Suprapubic skin (tissue), 2 donors: ENCODE measurements at regions not wholly inside any gene's neighbourhood (a gene's known extent, or its start where the extent isn't known, plus 50 kb on each side); places are given as distances from the start of the nearest gene placed in this dataset.

ENCODE experiments used
- EP300 ChIP-seq: sonication (generic); formaldehyde crosslinking; IDR thresholded peaks from one replicate; pipeline ENCODE4 v1.6.1; 2017; ENCODE audit warnings: antibody characterized with exemption
- POLR2A ChIP-seq, 2 donors: fragments of 450-650 bp; IDR thresholded peaks; one replicate each; pipeline ENCODE4 v1.6.1; 2017; ENCODE audit warnings: antibody characterized with exemption in 2 of 2, mild to moderate bottlenecking in 2 of 2, moderate library complexity in 2 of 2

DNA sequence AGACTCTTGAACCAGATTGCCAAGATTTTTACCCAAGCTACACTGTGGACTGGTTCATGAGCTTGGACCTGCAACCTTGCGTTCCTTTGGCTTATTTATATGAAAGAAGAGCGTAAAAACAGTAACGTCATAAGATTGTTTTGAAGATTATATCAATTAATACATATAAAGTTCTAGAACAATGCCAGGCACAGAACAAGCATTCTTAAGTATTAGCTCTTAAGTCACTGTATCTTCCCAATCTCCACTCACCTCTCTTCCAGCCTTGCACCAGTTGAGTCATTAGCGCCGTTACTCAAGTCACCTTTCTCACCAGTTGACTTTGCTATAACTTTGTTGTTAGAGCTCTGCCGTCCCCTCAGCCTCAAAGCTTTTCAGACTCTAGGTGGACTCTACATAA lies 415.7 kb downstream of the PLK2 start:
- TF ChIP-seq EP300, result no peak
- TF ChIP-seq POLR2A (IDR thresholded peaks at IDR 0.05), result no peak
